ENCODE measurements at regions not wholly inside any gene's neighbourhood (a gene's known extent, or its start where the extent isn't known, plus 50 kb on each side); places are given as distances from the start of the nearest gene placed in this dataset.
A peak's percentile ranks its signal among the peaks of the same experiment; 100 is the strongest.
"Not testable (repeated sequence)": the region's sequence is repeated elsewhere in the genome, so short reads cannot be mapped to it uniquely, and the experiment has no call there.

DNA sequence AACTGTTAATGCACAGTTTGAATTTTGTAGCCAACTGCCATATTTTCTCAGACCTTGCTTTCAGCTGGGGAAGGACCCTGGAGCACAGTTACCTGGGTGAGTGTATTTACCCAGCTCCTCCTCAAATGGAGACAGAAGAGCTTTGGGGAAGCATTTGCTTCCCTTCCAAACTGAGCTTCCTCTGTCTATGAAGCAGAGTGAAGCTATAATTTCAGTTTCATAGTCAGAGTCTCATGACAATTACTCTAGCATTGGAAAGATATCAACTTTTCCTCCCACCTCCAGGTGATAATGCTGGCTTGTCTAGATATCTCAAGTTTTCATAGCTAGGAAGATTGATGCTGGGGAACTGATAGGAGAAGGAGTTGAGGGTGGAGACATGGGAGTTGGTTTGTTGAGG lies 406.4 kb upstream of the CLINT1 start:
- DNase-seq (ENCODE audit: low read depth, low spot score) = no peak

DNA sequence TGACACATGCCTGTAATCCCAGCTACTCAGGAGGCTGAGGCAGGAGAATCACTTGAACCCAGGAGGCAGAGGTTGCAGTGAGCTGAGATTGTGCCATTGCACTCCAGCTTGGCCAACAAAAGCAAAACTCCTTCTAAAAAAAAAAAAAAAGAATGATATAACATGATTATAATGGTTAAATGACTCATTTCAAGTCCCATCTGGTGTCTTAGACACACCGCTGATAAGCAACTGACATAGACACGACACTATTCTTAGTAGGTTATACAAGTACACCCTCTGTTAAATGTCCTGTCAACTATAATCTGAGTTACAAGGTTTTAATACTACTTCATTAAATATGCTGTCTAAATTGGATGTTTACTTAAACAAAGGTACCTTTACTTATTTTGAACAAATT lies 405.3 kb upstream of the CLINT1 start:
- no peak for DNase-seq (ENCODE audit: low read depth, low spot score)

DNA sequence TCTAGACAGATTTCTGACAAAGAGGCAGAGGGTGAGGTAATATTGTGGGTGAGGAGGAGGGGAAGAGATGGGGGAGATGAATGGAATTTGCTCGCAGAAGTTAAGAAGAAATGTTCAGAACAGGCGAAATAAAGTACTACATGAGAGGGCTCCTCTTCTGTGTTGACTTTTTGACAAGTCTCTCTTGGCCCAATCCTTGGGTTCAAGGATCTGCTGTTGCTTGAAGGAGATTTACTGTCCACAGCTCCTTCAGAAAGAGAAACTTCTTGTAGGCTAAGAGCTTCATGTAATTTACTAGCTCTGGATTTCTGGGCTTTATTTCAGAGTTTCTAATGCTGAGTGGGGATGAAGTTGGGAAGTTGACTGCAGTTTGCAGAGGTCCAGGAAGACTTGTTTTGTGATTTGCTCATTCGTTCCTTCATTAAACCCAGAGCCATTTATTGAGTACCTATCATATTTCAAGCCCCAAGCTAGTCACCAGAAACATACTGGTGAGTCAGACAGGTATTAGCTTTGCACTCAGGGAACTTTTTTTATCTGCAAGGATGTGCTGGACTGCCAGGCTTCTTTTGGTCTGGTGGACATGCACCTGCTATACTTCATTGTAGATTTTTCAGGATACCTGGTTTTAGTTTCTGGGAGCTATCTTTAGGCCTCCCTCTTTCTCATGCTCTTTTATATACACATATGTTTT lies 402.9 kb upstream of the CLINT1 start:
- no peak for DNase-seq (ENCODE audit: low read depth, low spot score)

DNA sequence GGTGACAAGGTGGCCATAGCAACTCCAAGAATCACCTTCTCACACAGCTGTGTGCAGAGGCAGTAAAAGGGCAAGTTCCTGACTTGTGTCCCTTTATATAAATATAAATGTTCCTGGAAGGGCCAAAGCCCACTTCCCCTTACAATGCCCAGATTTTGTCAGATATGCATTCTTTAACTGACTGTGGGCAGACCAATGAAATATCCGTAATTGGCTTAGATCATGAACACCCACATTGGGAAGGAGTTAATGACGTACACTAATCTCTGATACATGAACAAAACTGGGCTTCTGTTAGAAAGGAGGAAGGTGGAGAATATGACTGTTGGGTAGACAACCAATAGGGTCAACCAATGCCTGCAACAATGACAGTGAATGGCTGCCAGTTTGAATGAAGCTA lies 397.2 kb upstream of the CLINT1 start:
- no peak for DNase-seq (ENCODE audit: low read depth, low spot score)

DNA sequence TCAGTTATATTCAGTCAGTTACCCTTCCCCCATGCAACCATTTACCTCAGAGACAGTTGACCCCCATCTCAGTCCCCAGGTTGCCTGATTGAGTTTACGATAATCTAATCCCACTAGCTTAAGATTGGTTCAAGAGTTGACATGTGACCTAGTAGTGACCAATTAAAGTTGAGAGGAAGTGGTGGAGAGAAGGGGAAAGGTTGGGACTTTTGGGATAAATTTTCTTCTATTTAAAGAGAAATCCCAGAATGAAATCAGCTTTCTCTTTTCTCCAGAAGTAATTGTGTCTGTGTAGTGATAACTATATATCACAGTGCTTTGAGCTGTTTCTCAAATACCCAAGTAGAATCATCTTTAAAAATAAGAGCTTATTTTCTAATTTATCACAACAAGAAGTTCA lies 396.7 kb upstream of the CLINT1 start:
- no peak for DNase-seq (ENCODE audit: low read depth, low spot score)

DNA sequence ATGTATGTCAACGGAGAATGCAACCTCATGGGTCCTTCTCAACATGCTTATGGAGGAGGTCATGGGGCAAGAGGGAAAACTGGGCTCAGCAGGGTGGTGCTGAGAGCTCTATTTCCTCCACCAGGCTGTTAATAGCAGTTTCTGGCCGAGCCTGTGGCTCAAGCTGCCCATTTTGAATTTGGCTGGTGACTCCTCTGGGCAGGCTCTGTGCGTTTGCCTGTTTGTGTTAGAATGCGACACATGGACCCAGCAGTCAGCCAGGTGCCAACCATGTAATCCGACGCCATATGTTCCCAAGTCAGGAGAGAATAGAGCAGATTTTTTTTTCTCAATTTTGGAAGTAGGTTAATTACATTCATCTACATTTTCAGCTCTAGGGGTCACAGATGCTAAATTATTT lies 387.7 kb upstream of the CLINT1 start:
- DNase-seq (ENCODE audit: low read depth, low spot score) = no peak

DNA sequence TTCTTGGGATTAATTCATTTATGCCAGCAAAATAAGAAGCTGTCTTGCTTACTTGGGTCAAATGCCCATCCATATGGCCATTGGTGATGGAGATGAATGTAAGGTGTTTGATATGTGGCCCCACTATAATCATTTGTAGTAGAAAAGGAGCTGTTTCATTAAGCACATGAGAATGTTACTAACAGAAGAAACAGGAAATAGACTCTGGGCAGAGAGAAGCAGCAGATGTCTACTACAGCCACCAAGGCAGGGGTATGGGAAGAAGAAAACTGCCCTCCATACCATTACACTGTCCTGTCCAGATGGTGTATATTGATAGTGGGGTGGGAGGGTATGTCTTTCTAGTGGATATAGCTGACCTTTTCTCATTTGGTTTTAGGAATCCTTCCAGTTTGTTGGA lies 386.6 kb upstream of the CLINT1 start:
- no peak for DNase-seq (ENCODE audit: low read depth, low spot score)

DNA sequence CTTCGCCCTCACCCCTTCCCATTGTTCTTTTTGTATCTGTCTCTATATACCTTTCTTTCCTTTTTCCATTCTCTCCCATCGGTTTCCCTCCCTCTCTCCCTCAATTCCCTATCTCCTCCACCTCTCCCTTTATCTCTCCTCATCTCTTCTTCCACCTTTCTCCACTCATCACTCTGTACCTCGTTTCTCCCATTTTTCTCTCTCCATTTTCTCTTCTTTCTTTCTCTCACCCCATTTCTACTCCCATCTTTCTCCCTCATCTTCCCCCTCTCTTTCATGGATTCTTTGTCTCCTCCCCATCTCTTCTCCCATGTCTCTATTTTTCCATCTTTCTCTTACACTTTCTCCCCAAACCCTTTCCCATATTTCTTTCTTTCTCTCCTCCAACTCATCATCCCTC lies 385.9 kb upstream of the CLINT1 start:
- no peak for DNase-seq (ENCODE audit: low read depth, low spot score)

DNA sequence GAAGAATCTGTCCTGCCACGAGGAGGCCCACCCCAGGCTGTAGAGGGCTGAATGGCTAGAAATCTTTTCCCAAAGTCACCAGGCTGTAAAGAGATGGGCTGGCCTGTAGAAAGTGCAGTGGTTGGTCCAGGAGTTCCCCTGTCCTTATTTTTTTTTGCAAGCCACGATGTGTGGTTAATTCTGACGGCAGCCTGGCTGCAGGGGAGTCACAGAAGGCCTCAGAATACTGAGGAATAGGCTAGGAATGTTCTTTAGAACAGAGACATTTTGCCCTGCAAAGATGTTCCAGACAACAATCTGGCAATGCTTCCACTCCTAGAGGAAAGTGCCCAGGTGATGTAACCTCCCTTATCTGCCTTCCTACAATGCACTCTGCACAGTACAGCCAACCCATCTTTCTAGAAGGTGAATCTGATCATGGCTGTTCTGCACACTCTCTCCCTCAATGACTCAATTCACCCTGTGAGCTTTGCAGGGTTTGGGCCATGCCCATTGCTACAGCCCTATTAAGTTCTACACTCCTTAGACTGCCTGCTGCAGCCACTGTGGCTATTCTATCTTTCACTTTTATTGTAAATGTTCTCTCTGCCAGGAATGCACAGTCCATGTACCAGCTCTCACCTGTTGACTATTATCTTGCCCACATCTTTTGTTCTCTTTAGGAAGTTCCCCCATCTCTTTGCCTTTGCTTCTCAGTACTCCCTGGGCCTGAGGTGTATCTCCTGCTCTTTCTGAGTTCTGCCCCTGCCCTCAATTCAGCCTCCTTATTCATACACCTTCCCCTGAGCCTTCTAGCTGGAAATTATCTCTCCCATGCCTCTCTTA lies 377.8 kb upstream of the CLINT1 start:
- no peak for DNase-seq (ENCODE audit: low read depth, low spot score)

DNA sequence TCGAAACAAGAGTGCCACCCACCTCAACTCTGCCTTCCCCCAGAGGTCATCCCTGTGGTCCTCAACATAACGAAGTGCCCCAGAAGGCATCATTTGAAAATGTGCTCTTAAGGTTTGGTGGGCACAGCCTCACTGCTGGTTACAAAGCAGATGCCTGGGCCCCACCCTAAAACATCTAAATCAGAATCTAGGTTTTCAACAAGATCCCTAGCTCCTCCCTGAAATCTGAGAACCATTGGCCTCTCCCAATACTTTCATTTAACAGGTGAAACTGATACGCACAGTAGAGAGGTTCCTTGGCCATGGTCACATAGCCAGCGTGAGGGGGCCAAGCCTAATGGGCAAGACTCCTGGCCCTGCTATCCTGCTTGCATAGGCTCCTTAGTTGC lies 376.2 kb upstream of the CLINT1 start:
- DNase-seq (ENCODE audit: low read depth, low spot score) = no peak

DNA sequence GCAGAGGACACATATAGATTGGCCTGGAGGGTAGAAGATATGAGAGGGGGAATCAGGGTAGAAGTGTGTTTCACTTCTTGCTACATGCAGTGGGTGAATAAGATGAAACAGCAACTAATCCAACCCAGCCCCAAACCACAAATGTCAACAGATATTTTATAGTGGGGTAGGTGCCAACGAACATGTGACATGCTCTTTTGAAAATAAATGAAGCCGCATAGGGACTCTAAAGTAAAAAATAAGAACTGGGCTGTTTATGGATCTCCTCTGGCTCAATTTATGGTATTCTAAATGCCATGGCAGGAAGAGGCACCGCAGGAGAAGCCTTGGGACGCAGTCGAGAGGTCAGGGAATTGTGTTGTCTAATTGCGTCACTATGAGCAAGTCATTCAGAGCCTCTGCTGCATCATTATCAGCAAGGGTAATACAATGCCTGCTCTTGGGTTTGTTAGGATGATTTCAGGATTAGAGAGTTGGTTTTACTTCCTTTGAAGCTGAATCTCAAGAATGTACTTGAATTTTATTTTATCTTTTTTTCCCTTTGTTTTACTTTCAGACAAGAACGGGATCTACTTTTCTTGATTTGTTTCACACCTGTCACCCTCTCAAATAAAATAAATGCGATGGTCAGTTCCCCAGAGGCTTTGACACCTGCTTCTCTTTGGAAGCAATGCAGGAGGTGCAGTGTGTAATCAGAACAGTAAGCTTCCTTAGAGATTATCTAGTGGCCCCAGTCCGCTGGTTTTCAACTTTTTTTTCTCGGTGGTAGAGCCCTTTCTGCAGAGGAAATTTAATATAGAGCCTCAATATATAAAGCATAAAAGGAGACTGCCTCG lies 375.6 kb upstream of the CLINT1 start:
- no peak for DNase-seq (ENCODE audit: low read depth, low spot score)

DNA sequence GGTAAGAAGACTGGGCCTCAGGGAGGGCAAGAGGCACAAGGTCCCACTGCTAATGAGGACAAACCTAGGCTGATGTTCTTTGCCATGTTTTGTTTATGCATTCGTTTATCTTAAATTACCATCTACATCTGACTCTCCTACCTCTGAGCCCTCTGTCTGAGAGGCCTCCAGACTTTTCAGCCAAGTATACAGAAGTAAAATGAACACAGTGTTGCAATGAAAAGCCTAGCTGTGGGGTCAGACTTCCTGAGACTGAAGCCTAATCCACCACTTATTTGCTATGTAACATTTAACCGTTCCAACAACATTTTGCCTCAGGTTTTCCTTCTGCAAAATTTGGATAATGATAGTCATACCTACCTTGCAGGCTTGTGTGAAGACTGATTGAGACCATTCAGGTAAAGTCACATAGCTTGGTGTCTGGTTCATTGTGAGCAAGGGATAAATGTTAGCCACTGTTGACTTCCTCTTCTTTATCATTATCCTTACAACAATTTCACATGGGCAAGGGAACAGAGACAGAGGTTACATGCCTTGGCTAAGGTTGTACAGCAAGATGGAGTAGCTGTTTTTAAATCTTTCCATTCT lies 374.9 kb upstream of the CLINT1 start:
- no peak for DNase-seq (ENCODE audit: low read depth, low spot score)

DNA sequence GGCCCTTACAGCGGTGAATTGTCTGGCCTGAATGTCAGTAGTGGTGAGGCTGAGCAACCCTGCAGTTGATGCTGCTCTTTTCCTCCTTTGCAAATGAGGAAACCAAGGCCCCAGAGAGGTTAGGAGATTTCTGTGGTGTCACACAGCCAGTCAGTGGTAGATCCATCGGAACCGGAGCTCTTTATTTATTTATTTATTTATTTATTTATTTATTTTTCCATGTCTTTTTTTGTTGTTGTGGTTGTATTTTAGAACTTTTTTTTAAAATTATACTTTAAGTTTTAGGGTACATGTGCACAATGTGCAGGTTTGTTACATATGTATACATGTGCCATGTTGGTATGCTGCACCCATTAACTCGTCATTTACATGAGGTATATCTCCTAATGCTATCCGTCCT lies 368.4 kb upstream of the CLINT1 start:
- not testable (repeated sequence) for DNase-seq (ENCODE audit: low read depth, low spot score)

DNA sequence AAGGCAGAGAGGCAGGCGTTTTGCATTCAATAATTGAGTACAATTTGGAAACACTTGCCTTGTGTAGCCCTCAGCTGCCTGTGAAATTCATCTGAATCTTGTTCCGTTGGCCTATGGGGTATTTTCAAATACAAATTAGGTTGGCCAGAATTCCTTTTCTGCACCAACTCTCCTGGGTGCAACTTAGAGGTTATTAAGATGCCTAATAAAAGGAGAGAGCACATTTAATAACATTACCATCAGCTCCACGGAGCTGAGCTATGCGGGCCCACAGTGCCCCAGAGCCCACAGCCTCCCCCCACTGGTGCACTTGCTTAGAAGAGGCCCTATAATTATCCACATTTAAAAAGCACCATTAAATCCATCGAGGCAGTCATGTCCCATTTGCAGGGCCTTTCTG lies 367.6 kb upstream of the CLINT1 start:
- DNase-seq (ENCODE audit: low read depth, low spot score) = no peak

DNA sequence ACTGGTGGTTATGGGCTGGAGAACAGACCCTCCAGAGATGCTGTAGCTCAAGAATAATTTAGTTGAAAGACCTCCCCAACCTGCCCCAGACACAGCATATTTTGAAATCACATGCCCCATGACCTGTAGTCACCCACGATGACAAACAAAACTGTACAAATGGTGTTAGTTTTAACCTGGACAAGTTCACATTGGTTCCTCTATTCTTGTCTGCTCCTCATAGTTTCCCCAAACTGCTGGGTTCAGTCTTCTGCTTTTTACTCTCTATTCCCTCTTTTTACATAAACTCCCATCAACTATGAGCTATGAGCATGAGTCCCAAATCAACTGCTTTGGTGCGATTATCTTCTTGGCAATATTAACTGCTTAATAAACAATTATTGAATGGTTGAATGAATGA lies 365.3 kb upstream of the CLINT1 start:
- DNase-seq (ENCODE audit: low read depth, low spot score) = no peak

DNA sequence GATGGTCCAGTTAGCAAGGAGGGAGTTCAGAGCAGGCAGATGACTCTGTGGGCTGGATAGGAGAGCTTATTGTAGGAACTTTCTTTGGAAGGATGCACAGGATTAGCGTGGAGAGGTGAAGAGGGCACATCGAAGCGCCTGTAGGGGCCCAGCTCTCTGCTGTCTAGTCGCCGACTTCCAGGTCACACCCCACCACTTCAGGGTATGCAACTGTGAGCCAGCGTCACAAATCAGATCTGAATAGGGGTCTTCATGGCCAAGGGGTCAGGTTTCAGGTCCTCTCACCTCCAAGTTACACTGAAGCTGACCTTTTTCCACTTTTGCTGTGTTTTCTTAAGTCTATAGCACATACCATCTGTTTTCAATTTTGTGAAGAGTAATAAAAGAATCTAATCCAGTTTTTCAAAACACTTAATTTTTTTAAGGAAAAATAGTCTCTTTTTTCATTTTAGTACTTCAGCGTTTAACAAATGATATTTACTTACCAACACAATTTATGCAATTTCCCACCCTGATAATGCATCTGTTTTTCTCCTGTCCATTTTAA lies 364.2 kb upstream of the CLINT1 start:
- no peak for DNase-seq (ENCODE audit: low read depth, low spot score)

DNA sequence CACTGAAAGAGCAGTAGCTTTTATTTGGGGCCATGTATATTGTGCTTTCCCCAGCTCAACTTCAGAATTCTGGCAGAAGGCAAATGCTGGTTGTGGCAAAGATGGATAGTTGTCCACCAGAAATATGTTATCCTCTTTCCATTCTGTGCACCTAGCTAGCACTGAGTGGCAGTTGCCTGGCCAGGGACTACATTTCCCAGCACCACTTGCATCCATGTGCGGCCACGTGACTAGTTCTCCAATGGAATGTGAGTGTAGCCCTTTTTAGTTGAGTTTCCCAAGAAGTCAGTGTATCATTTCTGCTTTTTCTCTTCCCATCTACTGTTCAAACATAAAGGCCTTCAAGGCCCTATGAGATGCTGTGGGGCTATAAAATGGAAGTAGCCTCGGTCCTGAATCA lies 354.0 kb upstream of the CLINT1 start:
- peak; percentile 8 for DNase-seq (ENCODE audit: low read depth, low spot score)

DNA sequence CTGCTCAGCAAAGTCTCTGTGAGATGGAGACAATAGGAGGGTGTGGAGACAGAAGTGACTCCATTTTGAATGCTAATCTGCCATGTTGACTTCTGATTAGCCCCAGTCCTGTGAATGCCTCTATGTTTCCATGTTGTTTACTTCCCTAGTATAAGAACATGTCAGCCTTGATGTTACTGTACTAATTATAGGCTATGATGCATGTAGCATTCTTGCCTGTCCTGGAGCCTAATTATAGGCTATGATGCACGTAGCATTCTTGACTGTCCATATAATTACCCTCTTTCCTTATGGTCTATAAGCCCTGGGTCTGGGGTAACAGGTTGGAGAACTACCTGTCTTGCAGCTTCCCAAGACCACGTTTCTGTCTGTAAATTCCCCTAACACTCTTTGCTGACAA lies 353.3 kb upstream of the CLINT1 start:
- no peak for DNase-seq (ENCODE audit: low read depth, low spot score)

DNA sequence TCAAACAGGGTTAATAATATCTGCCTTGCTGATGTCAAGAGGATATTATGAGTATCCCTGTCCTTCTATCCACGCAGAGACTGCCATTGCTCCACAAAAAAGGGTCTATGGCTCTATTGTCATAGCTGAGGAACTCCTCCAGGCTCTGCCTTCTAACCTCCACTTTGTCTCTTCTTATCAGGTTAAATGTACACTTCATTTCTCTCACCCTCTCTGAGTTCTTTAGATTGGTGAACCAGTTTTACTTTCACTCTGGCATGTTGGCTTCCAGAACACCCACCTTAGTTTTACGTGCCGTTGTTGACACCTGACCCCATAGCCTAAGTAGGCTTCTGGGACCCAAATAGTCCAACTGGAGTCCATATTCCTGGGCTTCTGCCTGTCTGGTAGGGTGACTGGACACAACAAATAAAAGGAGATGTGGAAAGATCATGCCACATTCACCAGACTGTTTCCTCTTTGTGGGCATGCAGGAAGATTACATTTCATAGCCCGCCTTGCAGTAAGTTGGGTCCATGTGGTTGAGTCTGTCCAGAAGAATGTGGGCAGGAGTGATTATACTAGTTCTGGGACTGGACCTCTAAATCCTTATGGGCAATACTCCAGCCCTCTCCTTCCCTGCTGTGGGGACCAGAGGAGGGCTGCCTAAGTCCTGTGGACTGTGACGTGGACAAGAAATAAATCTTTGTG lies 350.4 kb upstream of the CLINT1 start:
- no peak for DNase-seq (ENCODE audit: low read depth, low spot score)

DNA sequence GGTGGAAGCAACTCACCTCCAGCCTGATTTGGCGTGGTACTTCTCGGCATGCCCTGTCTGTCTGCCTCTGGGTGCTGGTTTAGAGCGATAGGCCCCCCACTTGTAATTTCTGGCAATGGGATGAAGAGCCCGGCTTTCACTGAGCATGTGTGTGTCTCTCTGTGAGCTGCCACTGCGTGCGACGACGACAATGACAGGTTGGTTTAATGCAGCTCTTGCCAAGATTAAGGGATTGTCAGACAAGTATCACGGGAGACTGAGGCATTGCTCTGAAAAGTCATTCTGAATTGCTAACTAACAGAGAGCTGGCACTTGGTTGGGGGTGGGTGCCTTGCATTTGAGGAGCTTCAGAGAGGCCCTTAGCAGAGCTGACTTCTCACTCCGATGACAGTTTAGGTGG lies 348.8 kb upstream of the CLINT1 start:
- no peak for DNase-seq (ENCODE audit: low read depth, low spot score)

DNA sequence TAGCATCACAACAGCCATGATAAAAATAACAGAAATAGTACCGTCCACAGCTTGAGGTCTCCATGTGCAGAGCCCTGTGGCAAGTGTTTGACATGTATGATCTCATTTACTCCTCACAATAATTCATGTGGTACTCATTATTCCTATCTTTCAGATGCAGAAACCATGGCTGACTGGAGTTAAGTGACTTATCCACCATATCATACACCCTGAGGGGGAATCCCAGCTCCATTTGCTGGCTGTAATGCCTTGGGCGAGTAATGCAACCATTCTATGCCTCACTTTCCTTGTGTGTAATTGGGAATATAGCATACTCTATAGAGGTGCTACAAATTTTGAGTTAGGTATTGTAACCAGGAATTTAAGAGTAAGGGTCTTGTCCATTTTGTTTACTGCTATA lies 347.0 kb upstream of the CLINT1 start:
- DNase-seq (ENCODE audit: low read depth, low spot score) = no peak

Measured in ELF-1 (cell line).